ENCODE measurements at regions not wholly inside any gene's neighbourhood (a gene's known extent, or its start where the extent isn't known, plus 50 kb on each side); places are given as distances from the start of the nearest gene placed in this dataset.
A peak's percentile ranks its signal among the peaks of the same experiment; 100 is the strongest.
"Not testable (repeated sequence)": the region's sequence is repeated elsewhere in the genome, so short reads cannot be mapped to it uniquely, and the experiment has no call there.

DNA sequence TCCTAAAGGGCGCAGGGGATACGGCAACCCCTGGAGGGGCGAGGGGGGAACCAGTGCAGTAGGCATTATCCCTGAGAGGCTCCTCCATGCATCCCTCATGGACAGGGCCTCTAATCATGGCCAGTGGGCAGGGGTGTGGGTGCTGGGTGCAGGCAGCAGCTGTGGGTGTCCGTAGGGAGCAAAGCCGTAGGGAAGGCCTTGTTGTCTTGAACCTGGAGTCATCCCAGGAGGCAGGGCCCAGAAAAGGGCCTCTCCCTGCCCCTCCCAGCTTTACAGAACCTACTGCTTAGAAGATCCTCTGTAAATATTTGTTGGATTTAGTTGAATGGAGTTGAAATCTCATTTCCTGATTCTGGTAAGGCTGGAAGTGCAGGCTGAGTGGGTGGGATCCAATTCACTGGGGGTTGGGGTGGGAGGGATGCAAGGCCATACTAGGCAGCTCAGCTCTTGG lies 207.0 kb upstream of the HAAO start:
- DNase-seq (ENCODE audit: low spot score) = no peak

DNA sequence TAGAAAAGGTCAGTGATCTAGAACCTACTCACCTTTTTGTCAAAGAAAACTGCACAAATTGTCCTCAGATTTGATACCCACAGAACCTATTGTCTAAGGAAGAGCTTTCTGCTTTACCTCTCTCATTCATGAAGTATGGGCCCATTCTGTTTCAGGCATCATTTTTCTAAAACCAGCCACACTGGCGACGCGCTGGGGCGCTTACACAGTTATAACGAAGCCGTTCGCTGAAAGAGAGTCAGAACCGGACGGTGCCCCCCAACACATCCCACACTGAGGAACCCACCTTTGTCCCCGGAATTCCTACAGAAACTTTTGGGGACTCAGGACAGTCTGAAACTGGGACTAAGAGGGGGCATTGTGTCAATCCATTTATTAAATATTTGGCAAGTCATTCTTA lies 206.3 kb upstream of the HAAO start:
- DNase-seq (ENCODE audit: low spot score) = no peak

DNA sequence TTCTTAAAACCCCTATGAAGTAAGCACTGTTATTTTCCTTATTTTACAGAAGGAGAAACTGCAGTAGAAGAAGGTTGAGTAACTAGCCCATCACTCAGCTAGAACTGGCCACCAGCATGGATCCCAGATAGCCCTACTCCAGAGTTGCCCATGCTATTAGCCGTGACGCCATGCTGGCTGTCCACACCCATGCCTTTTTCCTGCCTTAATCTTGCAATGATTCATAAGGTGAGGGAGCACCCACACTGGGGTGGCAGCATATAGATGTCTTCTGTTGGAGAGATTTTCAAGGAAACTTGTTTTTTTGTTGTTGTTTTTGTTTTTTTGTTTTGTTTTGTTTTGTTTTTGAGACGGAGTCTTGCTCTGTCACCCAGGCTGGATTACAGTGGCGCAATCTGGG lies 204.1 kb upstream of the HAAO start:
- no peak for DNase-seq (ENCODE audit: low spot score)

DNA sequence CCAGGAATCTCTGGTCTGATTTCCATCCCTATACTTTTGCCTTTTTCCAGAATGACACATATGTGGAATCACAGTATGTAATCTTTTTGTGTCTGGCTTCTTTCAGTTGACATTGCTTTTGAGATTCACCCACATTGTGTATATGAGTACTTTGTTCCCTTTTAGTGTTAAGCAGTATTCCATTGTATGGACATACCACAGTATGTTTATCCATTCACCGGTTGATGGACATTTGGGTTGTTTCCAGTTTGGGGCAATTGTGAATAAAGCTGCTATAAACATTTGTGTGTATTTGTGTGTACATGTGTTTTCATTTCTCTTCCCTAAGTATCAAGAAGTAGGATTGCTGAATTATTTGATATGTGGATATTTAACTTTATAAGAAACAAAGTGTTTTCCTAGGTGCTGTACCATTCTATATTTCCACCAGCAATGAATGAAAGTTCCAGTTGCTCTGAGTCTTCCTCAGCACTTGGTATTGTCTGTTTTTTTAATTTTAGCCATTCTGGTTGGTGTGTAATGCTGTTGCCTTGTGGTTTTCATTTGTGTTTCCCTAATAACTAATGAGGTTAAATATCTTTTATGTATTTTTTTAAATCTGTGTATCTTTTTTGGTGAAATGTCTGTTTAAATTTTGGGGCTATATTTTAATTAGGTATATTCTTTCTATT lies 203.5 kb upstream of the HAAO start:
- DNase-seq (ENCODE audit: low spot score) = no peak

DNA sequence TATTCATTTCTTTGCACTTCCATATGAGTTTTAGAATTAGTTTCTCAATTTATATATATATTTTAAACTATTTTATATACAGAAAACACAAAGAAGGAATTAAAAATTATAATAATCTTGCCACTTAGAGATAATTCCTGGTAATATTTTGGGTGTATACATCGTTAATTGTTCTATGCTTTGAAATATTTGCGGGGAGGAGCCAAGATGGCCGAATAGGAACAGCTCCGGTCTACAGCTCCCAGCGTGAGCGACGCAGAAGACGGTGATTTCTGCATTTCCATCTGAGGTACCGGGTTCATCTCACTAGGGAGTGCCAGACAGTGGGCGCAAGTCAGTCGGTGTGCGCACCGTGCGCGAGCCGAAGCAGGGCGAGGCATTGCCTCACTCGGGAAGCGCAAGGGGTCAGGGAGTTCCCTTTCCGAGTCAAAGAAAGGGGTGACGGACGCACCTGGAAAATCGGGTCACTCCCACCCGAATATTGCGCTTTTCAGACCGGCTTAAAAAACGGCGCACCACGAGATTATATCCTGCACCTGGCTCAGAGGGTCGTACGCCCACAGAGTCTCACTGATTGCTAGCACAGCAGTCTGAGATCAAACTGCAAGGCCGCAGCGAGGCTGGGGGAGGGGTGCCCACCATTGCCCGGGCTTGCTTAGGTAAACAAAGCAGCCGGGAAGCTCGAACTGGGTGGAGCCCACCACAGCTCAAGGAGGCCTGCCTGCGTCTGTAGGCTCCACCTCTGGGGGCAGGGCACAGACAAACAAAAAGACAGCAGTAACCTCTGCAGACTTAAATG lies 197.1 kb upstream of the HAAO start:
- not testable (repeated sequence) for DNase-seq (ENCODE audit: low spot score)

DNA sequence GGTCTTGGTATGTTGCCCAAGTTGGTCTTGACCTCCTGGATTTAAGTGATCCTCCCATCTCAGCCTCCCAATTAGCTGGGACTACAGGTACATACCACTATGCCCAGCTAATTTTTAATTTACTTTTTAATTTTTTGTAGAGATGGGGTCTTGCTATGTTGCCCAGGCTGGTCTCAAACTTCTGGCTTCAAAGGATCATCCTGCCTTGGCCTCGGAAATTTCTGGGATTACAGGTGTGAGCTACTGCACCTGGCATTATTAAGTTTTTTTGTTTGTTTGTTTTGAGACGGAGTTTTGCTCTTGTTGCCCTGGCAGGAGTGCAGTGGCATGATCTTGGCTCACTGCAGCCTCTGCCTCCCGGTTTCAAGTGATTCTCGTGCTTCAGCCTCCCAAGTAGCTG lies 195.7 kb upstream of the HAAO start:
- DNase-seq (ENCODE audit: low spot score) = not testable (repeated sequence)

DNA sequence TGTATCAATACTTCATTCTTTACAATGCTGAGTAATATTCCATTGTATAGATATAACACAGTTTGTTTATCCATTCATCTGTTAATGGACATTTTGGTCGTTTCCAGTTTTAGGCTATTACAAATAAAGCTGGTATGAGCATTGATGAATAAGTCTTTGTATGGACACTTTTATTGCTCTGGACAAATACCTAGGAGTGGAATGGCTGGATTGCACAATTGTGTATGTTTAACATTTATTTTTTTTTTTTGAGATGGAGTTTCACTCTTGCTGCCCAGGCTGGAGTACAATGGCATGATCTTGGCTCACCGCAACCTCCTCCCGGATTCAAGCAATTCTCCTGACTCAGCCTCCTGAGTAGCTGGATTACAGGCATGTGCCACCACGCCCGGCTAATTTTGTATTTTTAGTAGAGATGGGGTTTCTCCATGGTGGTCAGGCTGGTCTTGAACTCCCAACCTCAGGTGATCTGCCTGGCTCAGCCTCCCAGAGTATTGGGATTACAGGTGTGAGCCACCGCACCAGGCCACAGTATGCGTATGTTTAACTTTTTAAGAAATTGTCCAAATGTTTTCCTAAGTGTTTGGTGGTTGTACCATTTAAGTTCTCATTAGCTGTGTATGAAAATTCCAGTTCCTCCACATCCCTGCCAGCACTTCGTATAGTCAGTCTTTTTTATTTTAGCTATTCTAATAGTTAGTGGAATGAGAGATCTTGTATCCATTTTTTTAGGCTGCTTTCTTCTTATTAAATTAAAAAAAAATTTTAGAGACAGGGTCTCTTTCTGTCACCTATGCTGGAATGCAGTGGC lies 194.9 kb upstream of the HAAO start:
- no peak for DNase-seq (ENCODE audit: low spot score)

DNA sequence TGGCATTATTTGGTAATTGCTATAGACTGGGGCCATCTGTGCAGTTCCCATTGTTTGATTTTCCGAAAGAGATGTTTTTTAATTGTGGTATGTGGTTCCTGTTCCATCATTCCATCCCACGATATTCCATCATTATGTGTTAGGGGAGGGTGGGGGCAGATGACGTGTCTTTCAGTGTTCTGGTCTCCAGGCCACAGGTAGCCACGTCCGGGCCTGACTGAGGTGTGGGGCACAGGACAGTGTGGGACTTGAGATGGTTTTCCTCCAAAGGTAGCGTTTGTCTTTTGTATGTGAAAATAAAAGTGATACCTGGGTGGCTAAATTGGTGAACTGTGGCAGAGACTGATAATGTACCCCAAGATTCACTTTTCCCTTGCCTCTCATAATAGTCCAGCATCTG lies 192.2 kb upstream of the HAAO start:
- DNase-seq (ENCODE audit: low spot score) = no peak

DNA sequence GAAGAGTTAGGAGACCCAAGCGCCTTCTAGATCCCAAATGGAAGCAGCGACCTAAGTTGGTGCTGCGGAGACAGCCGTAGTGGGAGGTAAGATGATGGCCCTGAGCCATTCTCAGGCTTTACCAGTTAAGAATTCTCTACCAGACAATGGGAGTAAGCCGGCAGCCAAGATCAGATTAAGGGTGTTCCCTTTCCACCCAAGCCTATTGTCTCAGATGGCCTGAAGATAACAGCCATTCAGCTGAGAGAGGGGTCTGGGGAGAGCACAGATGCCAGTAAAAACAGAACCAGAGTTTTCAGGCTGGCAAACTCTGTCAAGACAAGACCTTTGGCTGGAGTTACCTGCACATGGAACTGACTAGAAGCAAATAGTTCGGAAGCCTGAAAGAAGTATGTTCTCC lies 191.7 kb upstream of the HAAO start:
- DNase-seq (ENCODE audit: low spot score) = no peak

DNA sequence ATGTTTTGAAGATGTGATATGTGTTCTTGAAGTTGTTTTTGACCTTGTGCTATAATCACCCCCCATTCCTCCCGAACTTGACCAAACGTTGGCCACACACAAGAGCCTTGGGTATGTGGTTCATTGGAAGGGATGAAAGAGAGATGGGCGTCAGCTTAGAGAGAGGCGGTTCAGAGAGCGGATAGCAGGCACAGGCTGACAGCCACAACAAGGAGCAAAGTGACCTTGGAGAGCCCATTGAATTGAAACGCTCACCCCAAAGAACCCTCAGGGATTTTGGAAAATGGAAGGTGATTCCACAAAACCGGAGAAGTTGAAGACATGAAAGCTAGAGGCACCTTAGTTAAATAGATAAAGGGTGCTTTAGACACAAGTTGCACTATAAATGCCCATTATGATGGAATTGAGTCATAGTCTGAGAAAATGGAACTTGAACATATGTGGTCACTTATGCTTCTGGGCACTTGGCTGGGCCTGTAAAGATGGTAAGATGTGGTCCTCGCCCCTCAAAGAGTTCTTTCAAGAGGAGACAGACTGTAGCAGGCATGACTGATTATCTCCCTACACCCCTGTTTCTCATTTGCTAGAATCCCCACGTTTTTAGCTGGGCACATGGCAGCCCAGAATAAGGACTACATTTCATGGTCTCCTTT lies 188.5 kb upstream of the HAAO start:
- DNase-seq (ENCODE audit: low spot score) = no peak

DNA sequence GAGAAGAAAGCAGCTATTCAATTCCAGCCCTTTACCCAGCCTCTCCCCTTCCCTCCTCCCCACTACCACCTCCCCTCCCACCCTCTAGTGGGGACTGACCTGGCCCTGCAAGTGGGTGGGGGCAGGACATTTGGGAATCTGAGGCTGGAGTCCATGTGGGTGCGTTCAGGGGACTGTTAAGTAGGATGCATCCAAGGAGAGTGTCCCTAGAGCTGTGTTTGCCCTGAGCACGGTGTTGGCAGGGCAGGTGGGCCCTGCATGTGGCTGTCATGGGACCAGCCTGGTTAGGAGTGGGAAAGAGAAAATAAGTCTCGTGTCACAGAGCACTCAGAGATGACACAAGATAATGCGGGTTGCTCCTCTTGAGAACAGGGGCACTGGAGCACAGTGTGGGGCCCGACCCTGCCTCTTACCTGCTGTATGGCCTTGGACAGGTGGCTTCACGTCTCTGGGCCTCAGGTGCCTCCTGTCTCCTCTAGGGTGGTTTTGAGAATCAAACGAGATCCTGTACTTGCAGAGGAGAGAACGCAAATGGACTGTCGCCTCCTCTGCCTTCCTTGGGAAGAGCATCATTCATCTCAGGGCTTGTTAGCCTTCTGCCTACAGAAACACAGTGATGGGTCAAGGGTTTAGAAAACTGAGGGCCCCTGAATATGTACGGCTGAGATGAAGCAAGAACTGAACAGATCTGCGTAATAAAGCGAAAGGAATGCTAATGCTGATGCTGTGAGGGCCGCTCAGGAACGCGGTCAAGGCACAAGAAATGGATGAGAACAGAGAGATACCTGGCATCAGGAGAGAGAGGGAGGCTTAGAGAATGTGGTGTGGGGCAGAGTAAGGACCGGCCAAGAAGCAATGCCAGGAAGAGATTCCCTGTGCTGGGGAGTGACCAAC lies 187.7 kb upstream of the HAAO start:
- no peak for DNase-seq (ENCODE audit: low spot score)

DNA sequence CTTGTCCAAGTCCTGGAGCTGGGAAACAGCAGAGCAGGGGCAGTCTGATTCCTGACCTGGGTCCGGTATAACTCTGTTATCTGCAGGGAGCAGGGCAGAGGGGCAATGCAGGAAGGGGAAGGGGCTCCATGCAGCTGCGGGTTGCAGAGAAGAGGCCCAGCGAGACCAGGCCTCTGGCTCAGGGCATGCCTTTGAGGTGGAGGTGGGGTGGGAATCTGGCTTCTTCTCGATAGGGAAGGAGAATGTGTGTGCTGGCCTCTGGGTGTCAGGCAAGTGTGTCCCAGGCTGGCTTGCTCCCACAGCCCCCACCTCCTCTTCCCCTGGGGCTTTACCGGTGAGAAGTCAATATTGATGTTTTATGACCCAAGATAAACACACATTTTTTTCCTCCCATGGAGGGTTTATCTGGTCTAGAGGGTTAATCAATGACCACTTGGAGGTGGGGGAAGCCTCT lies 187.1 kb upstream of the HAAO start:
- no peak for DNase-seq (ENCODE audit: low spot score)

DNA sequence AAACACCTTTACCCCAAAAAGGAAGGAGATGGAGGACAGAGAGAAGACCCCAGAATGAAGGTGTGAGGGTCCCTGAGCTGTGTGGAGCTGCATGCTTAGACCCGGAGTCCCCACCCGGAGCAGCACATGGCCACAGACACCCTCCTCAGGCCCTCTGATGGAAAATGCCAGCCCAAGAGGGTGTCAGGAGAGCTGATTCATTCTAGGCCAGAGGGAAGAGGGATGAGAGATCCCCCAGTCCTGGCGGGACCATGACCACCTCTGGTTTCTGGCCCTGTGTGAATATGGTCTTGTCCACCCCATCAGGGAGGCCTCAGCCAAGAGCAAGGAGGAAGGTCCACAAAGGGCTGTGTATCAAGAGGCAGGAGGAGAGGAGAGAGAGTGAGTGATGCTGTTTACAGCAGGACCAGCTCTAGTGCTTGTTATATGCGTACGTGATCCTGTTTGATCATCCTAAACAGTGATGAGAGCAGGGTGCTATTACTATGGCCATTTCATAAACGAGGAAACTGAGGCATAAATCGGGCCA lies 186.6 kb upstream of the HAAO start:
- DNase-seq (ENCODE audit: low spot score) = no peak

DNA sequence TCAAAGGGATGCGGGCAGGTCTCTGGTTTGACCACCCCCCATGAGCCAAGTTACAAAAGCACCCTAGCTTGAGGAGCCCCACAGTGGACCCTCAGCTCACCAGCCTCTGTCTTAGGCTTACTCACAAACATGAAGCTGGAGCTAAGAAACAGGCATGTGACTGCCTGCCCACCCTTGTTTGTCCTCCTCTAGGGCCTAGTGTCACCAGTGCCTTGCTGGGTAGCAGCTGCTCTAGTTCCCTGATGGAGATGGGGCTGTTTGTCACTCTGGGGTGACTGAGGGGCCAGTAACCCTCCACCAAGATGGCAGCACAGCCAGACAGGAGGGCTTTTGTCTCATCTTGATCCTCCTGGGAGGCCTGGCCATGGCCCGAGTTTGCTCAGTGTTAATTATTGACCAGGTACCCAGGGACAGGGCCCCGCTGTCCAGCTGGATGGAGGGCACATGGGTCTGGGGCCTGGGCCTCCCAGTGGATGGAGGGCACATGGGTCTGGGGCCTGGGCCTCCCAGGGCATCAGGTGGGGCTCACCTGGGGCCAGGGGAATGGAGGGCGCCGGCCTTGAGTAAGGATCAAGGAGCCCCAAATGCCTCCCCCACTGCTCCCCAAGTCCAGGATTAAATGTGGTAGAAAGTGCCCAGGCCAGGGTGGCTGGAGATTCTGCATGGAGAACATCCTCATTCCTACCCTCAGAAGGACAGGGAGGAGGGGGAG lies 185.9 kb upstream of the HAAO start:
- DNase-seq (ENCODE audit: low spot score) = no peak

DNA sequence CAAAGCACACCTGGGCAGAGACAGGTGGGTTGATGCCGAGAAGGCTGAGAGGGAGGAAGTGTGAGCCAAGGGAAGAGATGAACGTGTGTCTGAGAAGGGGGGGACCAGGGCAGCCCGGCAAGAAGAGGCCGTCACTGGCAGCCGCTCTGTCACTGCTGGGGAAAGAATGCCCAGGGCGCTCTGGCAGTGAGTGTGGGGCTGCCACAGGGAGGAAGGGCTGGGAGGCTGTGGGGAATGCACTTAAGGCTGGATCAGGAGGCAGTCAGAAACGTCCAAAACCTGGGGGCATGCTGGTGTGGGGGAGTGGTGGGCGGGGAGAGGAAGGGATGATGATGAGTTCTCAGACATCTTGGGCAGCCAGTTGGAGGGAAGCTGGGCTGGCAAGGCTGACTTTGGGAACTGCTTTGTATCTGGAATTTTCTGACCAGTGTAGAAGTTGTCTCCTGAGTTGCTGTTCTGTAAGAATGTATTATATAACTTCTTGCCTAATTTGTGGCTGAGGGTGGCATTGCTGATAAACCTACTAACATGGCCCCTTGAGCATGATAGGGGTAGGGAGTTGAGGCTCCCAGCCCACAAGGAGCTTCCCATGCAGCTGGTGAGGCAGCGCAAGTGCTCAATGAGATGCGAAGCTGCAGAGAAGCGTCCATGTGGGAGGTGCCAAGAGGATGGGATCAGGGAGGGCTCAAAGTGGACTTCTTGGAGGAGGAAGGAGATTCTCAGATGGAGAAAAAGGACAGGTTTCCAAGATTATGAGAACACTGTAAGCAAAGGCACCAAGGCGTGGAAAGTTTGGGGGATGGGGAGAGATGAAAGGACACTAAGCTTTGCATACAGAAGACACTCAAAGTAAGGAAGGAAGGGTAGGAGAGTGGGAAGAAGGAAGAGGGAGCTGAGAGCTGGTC lies 185.1 kb upstream of the HAAO start:
- DNase-seq (ENCODE audit: low spot score) = no peak

DNA sequence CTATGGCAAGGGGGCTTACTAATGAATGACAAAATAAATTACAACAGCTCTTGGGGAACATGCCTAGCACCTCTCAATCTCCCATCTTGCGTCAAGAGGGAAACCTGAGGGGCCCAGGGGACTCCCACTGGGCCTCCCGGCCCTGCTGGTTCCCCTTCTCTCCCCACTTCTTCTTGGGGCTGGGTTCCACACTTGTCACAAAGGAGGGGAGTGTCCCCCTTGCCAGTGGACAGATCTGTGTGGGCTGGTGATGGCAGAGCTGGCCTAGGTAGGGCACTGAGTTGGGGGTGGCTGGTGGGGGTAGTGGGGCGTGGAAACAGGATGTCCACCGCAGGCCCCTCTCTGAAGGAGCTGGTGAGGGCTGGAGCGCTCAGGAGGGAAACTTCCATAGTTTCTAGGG lies 184.0 kb upstream of the HAAO start:
- no peak for DNase-seq (ENCODE audit: low spot score)

DNA sequence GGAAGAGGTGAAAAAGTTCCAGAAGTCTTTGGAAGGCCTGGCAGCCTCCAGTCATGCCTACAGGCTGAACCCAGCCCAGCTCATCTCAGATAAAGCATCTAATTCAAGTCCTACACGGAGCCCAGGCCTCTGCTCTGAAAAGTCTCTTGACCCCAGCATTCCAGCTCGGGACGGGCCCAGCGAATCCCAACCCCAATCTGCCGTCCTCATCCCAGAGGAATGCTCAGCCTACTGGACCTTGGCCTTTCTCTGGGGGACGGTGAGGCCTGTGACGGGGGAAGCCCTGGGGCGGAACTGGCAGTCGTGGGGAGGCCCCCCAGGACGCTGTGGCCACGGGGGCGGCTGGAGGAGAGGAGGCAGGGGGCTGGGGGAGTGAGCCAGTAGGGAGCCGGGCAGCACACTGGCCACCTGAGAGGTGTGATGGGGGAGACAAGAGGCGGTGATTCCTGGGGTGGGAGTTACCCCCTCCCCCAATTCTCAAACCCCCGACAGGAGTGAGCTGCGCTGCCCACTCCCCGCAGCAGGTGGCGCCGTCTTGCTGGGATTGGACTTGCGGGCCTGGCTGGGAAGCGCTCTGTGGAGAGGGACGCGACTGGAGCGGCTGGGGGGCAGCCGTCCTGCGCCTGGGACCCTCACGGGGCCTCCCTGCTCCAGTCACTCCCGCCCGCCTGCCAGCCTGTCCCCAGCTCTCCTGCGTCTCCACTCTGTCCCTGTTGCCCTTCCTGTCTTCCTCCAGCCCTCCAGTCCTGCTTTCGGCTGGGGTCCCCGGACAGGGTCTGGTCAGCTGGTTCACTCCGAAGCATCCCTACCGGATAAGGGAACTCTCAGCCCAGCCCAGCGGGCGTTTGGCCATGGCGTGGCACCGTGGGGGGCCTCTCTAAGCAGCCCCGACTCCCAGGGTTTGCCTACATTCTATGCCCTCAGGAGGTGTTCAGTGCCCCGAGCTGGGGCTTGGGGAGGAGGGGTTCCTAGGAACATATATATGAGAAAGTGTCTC lies 182.6 kb upstream of the HAAO start:
- peak; percentile 36 for DNase-seq (ENCODE audit: low spot score)

DNA sequence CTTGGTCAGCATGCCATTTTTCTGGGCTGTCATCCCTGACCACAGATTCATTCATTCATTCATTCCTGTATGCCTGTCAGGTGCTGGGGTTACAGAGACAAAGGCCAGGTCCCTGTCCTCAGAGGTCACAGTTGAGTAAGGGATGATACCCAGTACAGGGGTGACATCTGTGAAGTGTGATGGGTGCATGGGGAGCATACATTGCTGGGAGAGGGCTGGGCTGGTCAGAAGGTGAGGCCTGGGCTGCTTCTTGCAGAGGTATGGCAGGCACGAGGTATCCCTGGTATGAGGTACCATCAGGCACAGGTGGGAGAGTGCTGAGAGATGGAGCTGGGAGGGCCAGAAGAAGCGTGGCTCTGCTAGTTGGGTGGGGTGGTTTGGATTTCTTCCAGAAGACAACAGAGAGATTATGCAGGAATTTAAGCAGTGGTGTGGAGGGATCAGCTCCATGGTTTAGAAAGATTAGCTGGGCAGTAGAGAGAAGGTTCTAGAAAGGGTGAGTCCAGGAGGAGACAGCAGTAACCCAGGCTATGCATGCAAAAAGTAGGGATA lies 181.9 kb upstream of the HAAO start:
- no peak for DNase-seq (ENCODE audit: low spot score)
